H1 (cell line): ENCODE measurements at regions not wholly inside any gene's neighbourhood (a gene's known extent, or its start where the extent isn't known, plus 50 kb on each side); places are given as distances from the start of the nearest gene placed in this dataset.

Experiments
- CTCF ChIA-PET: fragments of 300-600 bp; sonication (Branson Sonifier 250); formaldehyde crosslinking; loops from one replicate; lab custom pipeline; 2021; ENCODE audit not compliant: partially characterized antibody; lab: Charles Lee
- POLR2A ChIA-PET: fragments of 300-600 bp; sonication (Branson Sonifier 250); formaldehyde crosslinking; loops from one replicate; lab custom pipeline; 2021; ENCODE audit warnings: inconsistent platforms; ENCODE audit not compliant: partially characterized antibody; lab: Charles Lee
- DNase-seq, 2 experiments: peaks; one replicate each; pipeline versions ENCODE4 v3.0.0 to v3.0.0-alpha.2; 2010 to 2022; ENCODE audit warnings: low spot score in 2 of 2, low read depth in 1 of 2, mixed read lengths in 1 of 2
- FAIRE-seq: peaks from 2 replicates; lab custom pipeline; 2011; peaks lifted over from hg19 to GRCh38; lab: Jason Lieb, UNC
- H2AFZ ChIP-seq: 2 replicates; pipeline ENCODE4 v1.8.1; 2012; ENCODE audit warnings: low read length, inconsistent platforms
- H2AK5ac ChIP-seq: 2 replicates; pipeline ENCODE4 v1.6.1; 2013; ENCODE audit warnings: low read depth, low read length
- H2BK120ac ChIP-seq: replicated peaks from 2 replicates; pipeline ENCODE3; 2013; ENCODE audit warnings: low read depth, low read length, inconsistent platforms
- H2BK12ac ChIP-seq: 2 replicates; pipeline ENCODE4 v1.6.1; 2013; ENCODE audit warnings: low read depth, low read length
- H2BK15ac ChIP-seq: 2 replicates; pipeline ENCODE4 v1.6.1; 2013; ENCODE audit warnings: low read length
- H2BK20ac ChIP-seq: 2 replicates; pipeline ENCODE4 v1.6.1; 2013; ENCODE audit warnings: low read length
- H2BK5ac ChIP-seq: 2 replicates; pipeline ENCODE4 v1.6.1; 2013; ENCODE audit warnings: low read depth, low read length
- H3K14ac ChIP-seq: 2 replicates; pipeline ENCODE4 v1.6.1; 2013; ENCODE audit warnings: inconsistent platforms; ENCODE audit not compliant: insufficient read length
- H3K18ac ChIP-seq: 2 replicates; pipeline ENCODE4 v1.6.1; 2013; ENCODE audit warnings: low read length; ENCODE audit errors: extremely low read depth
- H3K23ac ChIP-seq: 2 replicates; pipeline ENCODE4 v1.6.1; 2013; ENCODE audit warnings: inconsistent platforms; ENCODE audit not compliant: insufficient read length
- H3K23me2 ChIP-seq: 2 replicates; pipeline ENCODE4 v1.6.1; 2013; ENCODE audit warnings: low read depth, low read length
- H3K27ac ChIP-seq: 2 replicates; pipeline ENCODE4 v1.6.1; 2011; ENCODE audit warnings: low read depth, low read length, inconsistent platforms
- H3K27me3 ChIP-seq, 4 experiments: replicated peaks in 1 of 4; 1 replicate in 1 of 4; 2 replicates in 3 of 4; pipeline versions ENCODE4 v1.6.1 to v1.8.1; 2011 to 2013; ENCODE audit warnings: low read length in 3 of 4, mild to moderate bottlenecking in 3 of 4, inconsistent platforms in 2 of 4, mixed read lengths in 2 of 4, moderate library complexity in 1 of 4; ENCODE audit not compliant: control insufficient read depth in 3 of 4, insufficient read depth in 3 of 4; ENCODE audit errors: extremely low read depth in 1 of 4
- H3K36me3 ChIP-seq, 4 experiments: 2 replicates each; pipeline versions ENCODE4 v1.6.1 to v1.8.1; 2011 to 2013; ENCODE audit warnings: mild to moderate bottlenecking in 4 of 4, low read length in 3 of 4, moderate library complexity in 2 of 4, control low read depth in 1 of 4, inconsistent platforms in 1 of 4; ENCODE audit not compliant: insufficient read depth in 4 of 4, control insufficient read depth in 2 of 4
- H3K4ac ChIP-seq: replicated peaks from 2 replicates; pipeline ENCODE3; 2013; ENCODE audit warnings: low read length, low read depth, mixed read lengths, inconsistent platforms; ENCODE audit not compliant: insufficient read length
- H3K4me1 ChIP-seq, 4 experiments: replicated peaks in 1 of 4; 1 replicate in 1 of 4; 2 replicates in 3 of 4; pipeline versions ENCODE4 v1.6.1 to v1.8.1; 2011 to 2013; ENCODE audit warnings: low read length in 3 of 4, inconsistent platforms in 2 of 4, mixed read lengths in 1 of 4; ENCODE audit not compliant: insufficient read depth in 4 of 4, control insufficient read depth in 3 of 4
- H3K4me2 ChIP-seq, 2 experiments: 2 replicates each; pipeline versions ENCODE4 v1.6.1 to v1.8.1; 2011 to 2013; ENCODE audit warnings: low read depth in 2 of 2, low read length in 2 of 2, control low read depth in 1 of 2, inconsistent platforms in 1 of 2, mild to moderate bottlenecking in 1 of 2; ENCODE audit not compliant: insufficient read depth in 1 of 2
- H3K4me3 ChIP-seq, 4 experiments: fragments of 200-600, 300-600 bp in 1 of 4; sonication (generic), shearing (Covaris generic), sonication (Bioruptor Twin) in 1 of 4; 2 replicates each; pipeline versions ENCODE4 v1.5.1 to v1.8.1; 2011 to 2016; ENCODE audit warnings: low read length in 4 of 4, low read depth in 3 of 4, control low read depth in 2 of 4, inconsistent platforms in 2 of 4, mild to moderate bottlenecking in 2 of 4, mixed read lengths in 1 of 4, moderate library complexity in 1 of 4; ENCODE audit not compliant: insufficient read depth in 2 of 4; ENCODE audit errors: extremely low read depth in 1 of 4
- H3K56ac ChIP-seq: replicated peaks from 2 replicates; pipeline ENCODE3; 2013; ENCODE audit warnings: low read depth, mild to moderate bottlenecking, mixed read lengths, low read length, inconsistent platforms; ENCODE audit not compliant: insufficient read length
- H3K79me1 ChIP-seq: 2 replicates; pipeline ENCODE4 v1.6.1; 2013; ENCODE audit warnings: low read depth, low read length, control low read depth
- H3K79me2 ChIP-seq, 2 experiments: 2 replicates each; pipeline versions ENCODE4 v1.6.1 to v1.8.1; 2012 to 2013; ENCODE audit warnings: low read length in 2 of 2, mild to moderate bottlenecking in 2 of 2, inconsistent platforms in 1 of 2; ENCODE audit not compliant: insufficient read depth in 2 of 2, control insufficient read depth in 1 of 2
- H3K9ac ChIP-seq, 4 experiments: replicated peaks in 1 of 4; 1 replicate in 1 of 4; 2 replicates in 3 of 4; pipeline versions ENCODE4 v1.6.1 to v1.8.1; 2011 to 2013; ENCODE audit warnings: low read depth in 3 of 4, low read length in 3 of 4, control low read depth in 2 of 4, mild to moderate bottlenecking in 2 of 4, moderate library complexity in 2 of 4, inconsistent platforms in 1 of 4; ENCODE audit errors: extremely low read depth in 1 of 4
- H3K9me3 ChIP-seq, 2 experiments: 2 replicates each; pipeline versions ENCODE4 v1.6.1 to v1.8.1; 2012 to 2013; ENCODE audit warnings: mild to moderate bottlenecking in 2 of 2, moderate library complexity in 2 of 2, control low read depth in 1 of 2, inconsistent platforms in 1 of 2, low read depth in 1 of 2, low read length in 1 of 2, mixed read lengths in 1 of 2; ENCODE audit not compliant: insufficient read depth in 2 of 2
- H4K20me1 ChIP-seq, 2 experiments: replicated peaks in 1 of 2; 2 replicates each; pipeline versions ENCODE3 to v1.8.1; 2011 to 2013; ENCODE audit warnings: inconsistent platforms in 2 of 2, low read length in 2 of 2, mild to moderate bottlenecking in 1 of 2; ENCODE audit not compliant: insufficient read depth in 2 of 2, control insufficient read depth in 1 of 2
- H4K5ac ChIP-seq: 2 replicates; pipeline ENCODE4 v1.6.1; 2013; ENCODE audit warnings: low read length, low read depth, mixed read lengths, inconsistent platforms; ENCODE audit not compliant: insufficient read length
- H4K8ac ChIP-seq: 2 replicates; pipeline ENCODE4 v1.8.0; 2013; ENCODE audit warnings: mild to moderate bottlenecking, moderate library complexity, low read length, inconsistent platforms; ENCODE audit not compliant: insufficient read depth; ENCODE audit errors: extremely low read depth
- H4K91ac ChIP-seq: replicated peaks from 2 replicates; pipeline ENCODE3; 2013; ENCODE audit warnings: low read length, mixed read lengths, inconsistent platforms; ENCODE audit not compliant: insufficient read length
- BCL11A ChIP-seq, 2 experiments: IDR thresholded peaks; one replicate each; pipeline ENCODE4 v1.6.1; 2011; ENCODE audit warnings: low read depth in 2 of 2, low read length in 2 of 2, mild to moderate bottlenecking in 2 of 2
- CBX8 ChIP-seq: fragments of 300-800, 300-1000 bp; sonication (generic); IDR thresholded peaks from 2 replicates; pipeline ENCODE4 v1.7.1; 2016; ENCODE audit warnings: low read depth, low read length, borderline replicate concordance
- CHD1 ChIP-seq: IDR thresholded peaks from 2 replicates; pipeline ENCODE4 v1.6.1; 2012; ENCODE audit warnings: low read depth, low read length, improper control_type of control experiment
- KDM5A ChIP-seq: fragments of 200-600 bp; IDR thresholded peaks from 2 replicates; pipeline ENCODE4 v1.7.1; 2012; ENCODE audit warnings: mild to moderate bottlenecking, low read length, inconsistent platforms, mixed read lengths
- POLR2A ChIP-seq, 2 experiments: IDR thresholded peaks; 1 replicate in 1 of 2; 2 replicates in 1 of 2; pipeline ENCODE4 v1.6.1; 2011; ENCODE audit warnings: low read depth in 2 of 2, low read length in 2 of 2, mild to moderate bottlenecking in 2 of 2; ENCODE audit errors: control extremely low read depth in 1 of 2
- YY1 ChIP-seq: IDR thresholded peaks from 2 replicates; pipeline ENCODE4 v1.6.1; 2011; ENCODE audit warnings: low read depth, mild to moderate bottlenecking, low read length
- WGBS, 2 experiments: shearing (Covaris generic) in 1 of 2; methylation state at CpG; one replicate each; pipeline versions ENCODE4 v1.1.6 to v1.1.7; 2013 to 2015; ENCODE audit warnings: low lambda C conversion rate in 2 of 2, mixed read lengths in 2 of 2, inconsistent platforms in 1 of 2, low coverage in 1 of 2, missing lambda C conversion rate in 1 of 2; ENCODE audit not compliant: insufficient replicate concordance in 2 of 2, insufficient coverage in 1 of 2, insufficient read length in 1 of 2; ENCODE audit errors: extremely low coverage in 1 of 2, missing lambda C conversion rate in 1 of 2; 5-methylcytosine and 5-hydroxymethylcytosine counted together
- TF ChIP-seq, protein P1 (sequence below), 3 experiments: IDR thresholded peaks; 1 replicate in 2 of 3; 2 replicates in 1 of 3; pipeline versions ENCODE4 v1.5.1 to v1.6.1; 2011; ENCODE audit warnings: low read length in 3 of 3, mild to moderate bottlenecking in 3 of 3, inconsistent platforms in 2 of 3, low read depth in 1 of 3, moderate library complexity in 1 of 3; ENCODE audit not compliant: insufficient read depth in 1 of 3; ENCODE audit errors: control extremely low read depth in 1 of 3
- TF ChIP-seq, protein P2 (sequence below): IDR thresholded peaks from 2 replicates; pipeline ENCODE4 v1.6.1; 2012; ENCODE audit warnings: low read length, inconsistent platforms
- TF ChIP-seq, protein P3 (sequence below): IDR thresholded peaks from 2 replicates; pipeline ENCODE4 v1.6.1; 2012; ENCODE audit warnings: inconsistent platforms

DNA sequence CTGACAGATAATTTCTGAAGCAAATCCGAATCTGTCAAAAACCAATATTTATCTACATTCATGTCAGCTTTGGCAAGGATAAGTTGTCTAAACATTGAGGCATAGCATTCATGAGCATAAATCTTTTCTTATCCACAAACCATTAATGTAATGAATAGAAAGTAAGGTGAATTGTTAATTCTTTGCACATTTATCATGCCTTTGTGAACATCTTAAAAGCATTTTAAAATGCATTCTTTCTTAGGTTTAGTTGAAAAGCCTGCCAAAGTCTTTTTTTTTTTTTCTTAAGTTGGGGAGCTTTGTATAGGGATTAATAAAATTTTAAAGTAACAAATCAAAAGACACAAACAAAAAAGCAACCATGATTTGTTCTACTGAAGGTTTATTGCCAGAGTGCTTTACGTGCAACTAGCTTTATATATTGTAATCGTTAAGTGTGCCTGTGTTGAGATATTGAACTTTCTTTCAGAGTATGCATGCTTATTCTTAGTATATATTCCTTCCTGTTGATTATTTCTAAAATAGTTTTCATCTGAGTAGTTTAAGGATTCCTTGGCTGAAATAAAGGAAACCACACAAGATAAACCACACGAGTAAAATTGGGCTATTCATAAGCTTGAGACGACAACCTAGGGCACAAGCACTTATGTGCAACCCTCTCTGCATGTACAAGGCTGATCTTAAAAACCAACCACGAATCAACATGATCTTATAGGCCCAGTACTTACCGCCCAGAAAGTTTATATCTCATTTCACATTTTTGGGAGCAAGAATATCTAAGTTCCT, 1110.9 kb upstream of the CNTN5 start:
- no peak overlapping the region for H3K18ac ChIP-seq
- no peaks in the 10 kb centered on the region for H3K79me2 ChIP-seq
- H3K4me1 ChIP-seq: no peaks in the 10 kb centered on the region
- no peak overlapping the region for H2AFZ ChIP-seq
- no peak overlapping the region for H2AK5ac ChIP-seq
- FAIRE-seq (no peak), DNase-seq (no peak)
- no peak overlapping the region for H3K4me2 ChIP-seq
- H2BK15ac ChIP-seq: no peak overlapping the region
- H3K4ac ChIP-seq: no peak overlapping the region
- no peak overlapping the region for H2BK20ac ChIP-seq
- H4K5ac ChIP-seq: no peak overlapping the region
- H3K23ac ChIP-seq: no peak overlapping the region
- H3K27ac ChIP-seq: no peak overlapping the region
- no peak overlapping the region for H2BK12ac ChIP-seq
- H3K14ac ChIP-seq: no peak overlapping the region
- H3K56ac ChIP-seq: no peak overlapping the region
- no peak overlapping the region for H4K8ac ChIP-seq
- 90% methylated on average over 7 of the region's 7 CpGs; no CpG with 5 or more reads in 1 of the 2 experiments for WGBS, 2 experiments
- H2BK5ac ChIP-seq: no peak overlapping the region
- no peaks in the 10 kb centered on the region for H3K36me3 ChIP-seq
- H4K91ac ChIP-seq: no peak overlapping the region
- H3K23me2 ChIP-seq: no peaks in the 10 kb centered on the region; the same call in 1 of the 2 replicates
- no peak overlapping the region for H2BK120ac ChIP-seq
- no peaks in the 10 kb centered on the region for H4K20me1 ChIP-seq
- no peak overlapping the region for H3K9ac ChIP-seq
- ChIA-PET POLR2A (no interaction called here), CTCF (no interaction called here)
- H3K79me1 ChIP-seq: no peaks in the 10 kb centered on the region
- no peaks in the 10 kb centered on the region for H3K9me3 ChIP-seq
- no peak overlapping the region for H3K4me3 ChIP-seq
- no peaks in the 10 kb centered on the region for H3K27me3 ChIP-seq
- TF ChIP-seq, protein P1, sequence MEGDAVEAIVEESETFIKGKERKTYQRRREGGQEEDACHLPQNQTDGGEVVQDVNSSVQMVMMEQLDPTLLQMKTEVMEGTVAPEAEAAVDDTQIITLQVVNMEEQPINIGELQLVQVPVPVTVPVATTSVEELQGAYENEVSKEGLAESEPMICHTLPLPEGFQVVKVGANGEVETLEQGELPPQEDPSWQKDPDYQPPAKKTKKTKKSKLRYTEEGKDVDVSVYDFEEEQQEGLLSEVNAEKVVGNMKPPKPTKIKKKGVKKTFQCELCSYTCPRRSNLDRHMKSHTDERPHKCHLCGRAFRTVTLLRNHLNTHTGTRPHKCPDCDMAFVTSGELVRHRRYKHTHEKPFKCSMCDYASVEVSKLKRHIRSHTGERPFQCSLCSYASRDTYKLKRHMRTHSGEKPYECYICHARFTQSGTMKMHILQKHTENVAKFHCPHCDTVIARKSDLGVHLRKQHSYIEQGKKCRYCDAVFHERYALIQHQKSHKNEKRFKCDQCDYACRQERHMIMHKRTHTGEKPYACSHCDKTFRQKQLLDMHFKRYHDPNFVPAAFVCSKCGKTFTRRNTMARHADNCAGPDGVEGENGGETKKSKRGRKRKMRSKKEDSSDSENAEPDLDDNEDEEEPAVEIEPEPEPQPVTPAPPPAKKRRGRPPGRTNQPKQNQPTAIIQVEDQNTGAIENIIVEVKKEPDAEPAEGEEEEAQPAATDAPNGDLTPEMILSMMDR (IDR thresholded peaks at IDR 0.05; ENCODE audit: control extremely low read depth in 1 of 3, insufficient read depth in 1 of 3, low read depth in 1 of 3, low read length in 3 of 3): no peak
- TF ChIP-seq BCL11A (IDR thresholded peaks at IDR 0.05; ENCODE audit: low read depth in 2 of 2, low read length in 2 of 2): no peak
- no peak for TF ChIP-seq CHD1
- TF ChIP-seq KDM5A: no peak
- TF ChIP-seq YY1: no peak
- no peak for TF ChIP-seq CBX8
- TF ChIP-seq, protein P2, sequence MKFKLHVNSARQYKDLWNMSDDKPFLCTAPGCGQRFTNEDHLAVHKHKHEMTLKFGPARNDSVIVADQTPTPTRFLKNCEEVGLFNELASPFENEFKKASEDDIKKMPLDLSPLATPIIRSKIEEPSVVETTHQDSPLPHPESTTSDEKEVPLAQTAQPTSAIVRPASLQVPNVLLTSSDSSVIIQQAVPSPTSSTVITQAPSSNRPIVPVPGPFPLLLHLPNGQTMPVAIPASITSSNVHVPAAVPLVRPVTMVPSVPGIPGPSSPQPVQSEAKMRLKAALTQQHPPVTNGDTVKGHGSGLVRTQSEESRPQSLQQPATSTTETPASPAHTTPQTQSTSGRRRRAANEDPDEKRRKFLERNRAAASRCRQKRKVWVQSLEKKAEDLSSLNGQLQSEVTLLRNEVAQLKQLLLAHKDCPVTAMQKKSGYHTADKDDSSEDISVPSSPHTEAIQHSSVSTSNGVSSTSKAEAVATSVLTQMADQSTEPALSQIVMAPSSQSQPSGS: no peak
- no peak for TF ChIP-seq POLR2A (IDR thresholded peaks at IDR 0.05; ENCODE audit: control extremely low read depth in 1 of 2, low read depth in 2 of 2, low read length in 2 of 2)
- TF ChIP-seq, protein P3, sequence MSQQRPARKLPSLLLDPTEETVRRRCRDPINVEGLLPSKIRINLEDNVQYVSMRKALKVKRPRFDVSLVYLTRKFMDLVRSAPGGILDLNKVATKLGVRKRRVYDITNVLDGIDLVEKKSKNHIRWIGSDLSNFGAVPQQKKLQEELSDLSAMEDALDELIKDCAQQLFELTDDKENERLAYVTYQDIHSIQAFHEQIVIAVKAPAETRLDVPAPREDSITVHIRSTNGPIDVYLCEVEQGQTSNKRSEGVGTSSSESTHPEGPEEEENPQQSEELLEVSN: no peak
